ENCODE measurements at regions not wholly inside any gene's neighbourhood (a gene's known extent, or its start where the extent isn't known, plus 50 kb on each side); places are given as distances from the start of the nearest gene placed in this dataset.

DNA sequence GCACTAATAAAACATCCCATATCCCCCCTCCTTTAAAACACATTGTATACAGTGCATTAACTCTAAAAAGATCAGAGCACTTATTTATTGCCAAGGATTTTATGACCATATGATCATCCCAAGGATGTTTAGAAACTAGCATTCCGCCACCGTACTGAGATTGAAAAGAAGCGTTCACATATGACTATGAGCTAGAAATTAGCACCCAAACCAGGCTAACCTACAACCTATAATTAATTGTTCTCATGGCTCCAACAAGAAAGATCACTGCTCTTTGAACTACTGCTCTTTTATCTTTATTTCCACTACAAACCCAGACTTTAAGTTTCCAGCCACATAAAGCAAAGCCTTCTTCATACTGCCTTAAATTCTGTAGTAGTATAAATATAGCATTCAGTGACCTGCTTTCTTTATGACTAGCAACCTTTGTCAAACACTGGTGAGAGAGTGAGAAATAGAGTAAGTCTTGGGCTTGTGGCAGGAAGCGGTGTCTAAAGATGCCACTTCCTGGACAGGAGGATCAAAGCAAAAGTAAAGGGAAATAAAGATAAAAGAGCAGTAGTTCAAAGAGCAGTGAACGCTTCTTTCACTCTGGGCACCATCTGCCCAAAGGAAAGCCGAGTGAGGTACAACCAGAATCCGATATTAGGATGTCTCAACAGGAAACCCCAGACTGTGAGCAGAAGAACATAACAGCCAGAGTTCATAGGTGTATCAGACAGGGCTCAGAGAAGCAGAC lies 151.1 kb upstream of the ERCC6L2 start:
- Histone ChIP-seq H3K4me2 (ENCODE audit: low read depth, low read length, poor library complexity, severe bottlenecking) (peak overlapping the region; percentile 53), H3K79me2 (ENCODE audit: insufficient read depth, low read length) (no peaks in the 10 kb centered on the region), H3K9ac (ENCODE audit: low read depth, low read length, poor library complexity, severe bottlenecking) (no peak overlapping the region), H4K20me1 (ENCODE audit: insufficient read depth, low read length, poor library complexity, severe bottlenecking) (no peaks in the 10 kb centered on the region), H3K27me3 (ENCODE audit: insufficient read depth, low read length, poor library complexity, severe bottlenecking) (no peaks in the 10 kb centered on the region), H3K9me2 (replicated peaks; ENCODE audit: low read depth, low read length) (no peaks in the 10 kb centered on the region), H3K9me3 (ENCODE audit: insufficient read depth, low read depth, low read length) (no peaks in the 10 kb centered on the region), H3K36me3 (ENCODE audit: insufficient read depth, low read length) (no peaks in the 10 kb centered on the region), H3K4me1 (ENCODE audit: insufficient read depth, low read length, poor library complexity, severe bottlenecking) (peaks cover 38% of the 10 kb centered on the region), H2AFZ (ENCODE audit: low read length) (no peak overlapping the region), H3K4me3 (ENCODE audit: low read length, poor library complexity, severe bottlenecking) (peak overlapping the region; percentile 12), H3F3A (ENCODE audit: low read depth) (peaks cover 16% of the 10 kb centered on the region)
- TF ChIP-seq EZH2phosphoT487 (IDR thresholded peaks at IDR 0.05; ENCODE audit: borderline replicate concordance) = 0 out of 2 replicates have a peak, but pooled peaks have one; percentile 48
- TF ChIP-seq, protein P1, sequence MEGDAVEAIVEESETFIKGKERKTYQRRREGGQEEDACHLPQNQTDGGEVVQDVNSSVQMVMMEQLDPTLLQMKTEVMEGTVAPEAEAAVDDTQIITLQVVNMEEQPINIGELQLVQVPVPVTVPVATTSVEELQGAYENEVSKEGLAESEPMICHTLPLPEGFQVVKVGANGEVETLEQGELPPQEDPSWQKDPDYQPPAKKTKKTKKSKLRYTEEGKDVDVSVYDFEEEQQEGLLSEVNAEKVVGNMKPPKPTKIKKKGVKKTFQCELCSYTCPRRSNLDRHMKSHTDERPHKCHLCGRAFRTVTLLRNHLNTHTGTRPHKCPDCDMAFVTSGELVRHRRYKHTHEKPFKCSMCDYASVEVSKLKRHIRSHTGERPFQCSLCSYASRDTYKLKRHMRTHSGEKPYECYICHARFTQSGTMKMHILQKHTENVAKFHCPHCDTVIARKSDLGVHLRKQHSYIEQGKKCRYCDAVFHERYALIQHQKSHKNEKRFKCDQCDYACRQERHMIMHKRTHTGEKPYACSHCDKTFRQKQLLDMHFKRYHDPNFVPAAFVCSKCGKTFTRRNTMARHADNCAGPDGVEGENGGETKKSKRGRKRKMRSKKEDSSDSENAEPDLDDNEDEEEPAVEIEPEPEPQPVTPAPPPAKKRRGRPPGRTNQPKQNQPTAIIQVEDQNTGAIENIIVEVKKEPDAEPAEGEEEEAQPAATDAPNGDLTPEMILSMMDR (conservative IDR thresholded peaks at IDR 0.05; ENCODE audit: low read length) = no peak

DNA sequence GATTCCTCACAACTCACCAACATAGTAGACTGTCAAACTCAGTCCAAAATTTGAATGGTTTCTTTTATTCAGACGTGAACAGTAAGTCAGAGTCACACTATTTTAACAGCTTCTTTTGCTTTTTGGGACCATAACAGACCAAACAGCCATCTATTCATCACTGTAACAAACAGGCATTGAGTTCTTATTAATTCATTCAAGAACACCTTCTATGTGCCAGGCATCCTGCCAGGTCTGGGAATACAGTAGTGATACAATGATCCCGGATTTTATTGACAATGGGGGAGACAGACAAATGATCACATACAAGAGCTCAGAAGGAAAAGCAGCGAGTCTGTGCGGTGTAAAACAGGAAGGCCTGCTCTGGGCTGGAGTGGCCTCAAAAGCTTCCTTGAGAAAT lies 153.3 kb upstream of the ERCC6L2 start:
- no peaks in the 10 kb centered on the region for H3K27me3 ChIP-seq (ENCODE audit: insufficient read depth, low read length, poor library complexity, severe bottlenecking)
- no peaks in the 10 kb centered on the region for H4K20me1 ChIP-seq (ENCODE audit: insufficient read depth, low read length, poor library complexity, severe bottlenecking)
- H3K9ac ChIP-seq (ENCODE audit: low read depth, low read length, poor library complexity, severe bottlenecking) = no peak overlapping the region
- no peak for TF ChIP-seq EZH2phosphoT487 (IDR thresholded peaks at IDR 0.05; ENCODE audit: borderline replicate concordance)
- TF ChIP-seq, protein P1 (conservative IDR thresholded peaks at IDR 0.05; ENCODE audit: low read length) = no peak
- no peaks in the 10 kb centered on the region for H3K79me2 ChIP-seq (ENCODE audit: insufficient read depth, low read length)
- no peak overlapping the region for H3K4me3 ChIP-seq (ENCODE audit: low read length, poor library complexity, severe bottlenecking)
- no peaks in the 10 kb centered on the region for H3K36me3 ChIP-seq (ENCODE audit: insufficient read depth, low read length)
- no peak overlapping the region for H2AFZ ChIP-seq (ENCODE audit: low read length)
- peaks cover 38% of the 10 kb centered on the region for H3K4me1 ChIP-seq (ENCODE audit: insufficient read depth, low read length, poor library complexity, severe bottlenecking)
- no peaks in the 10 kb centered on the region for H3K9me2 ChIP-seq (replicated peaks; ENCODE audit: low read depth, low read length)
- H3F3A ChIP-seq (ENCODE audit: low read depth) = peaks cover 16% of the 10 kb centered on the region
- no peak overlapping the region for H3K4me2 ChIP-seq (ENCODE audit: low read depth, low read length, poor library complexity, severe bottlenecking)
- H3K9me3 ChIP-seq (ENCODE audit: insufficient read depth, low read depth, low read length) = no peaks in the 10 kb centered on the region

DNA sequence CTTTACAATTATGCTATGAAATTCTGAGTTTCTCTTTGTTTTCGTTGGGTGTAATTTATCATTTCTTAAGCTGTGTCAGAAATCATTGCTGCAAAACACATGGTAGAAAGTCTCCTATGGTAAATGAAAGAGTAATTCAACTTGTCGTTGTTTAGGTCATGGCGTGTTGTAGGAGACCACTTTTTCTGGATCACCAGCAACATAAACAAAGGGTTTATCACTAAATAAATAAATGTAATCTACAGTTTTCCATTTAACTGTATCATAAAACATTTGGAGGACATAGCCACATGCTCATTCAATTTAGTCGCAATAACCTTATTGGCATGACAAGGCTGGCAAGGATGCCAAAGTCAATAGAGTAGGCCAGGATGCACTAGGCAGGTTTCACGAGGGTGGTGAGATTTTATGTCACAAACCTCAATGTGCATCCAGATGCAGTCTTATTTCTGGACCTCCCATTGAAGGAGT lies 154.4 kb upstream of the ERCC6L2 start:
- Histone ChIP-seq H3K4me2 (ENCODE audit: low read depth, low read length, poor library complexity, severe bottlenecking) (no peak overlapping the region), H3K27me3 (ENCODE audit: insufficient read depth, low read length, poor library complexity, severe bottlenecking) (no peaks in the 10 kb centered on the region), H3K9ac (ENCODE audit: low read depth, low read length, poor library complexity, severe bottlenecking) (no peak overlapping the region), H3F3A (ENCODE audit: low read depth) (peaks cover 16% of the 10 kb centered on the region), H3K9me2 (replicated peaks; ENCODE audit: low read depth, low read length) (no peaks in the 10 kb centered on the region), H3K79me2 (ENCODE audit: insufficient read depth, low read length) (no peaks in the 10 kb centered on the region), H4K20me1 (ENCODE audit: insufficient read depth, low read length, poor library complexity, severe bottlenecking) (no peaks in the 10 kb centered on the region), H3K9me3 (ENCODE audit: insufficient read depth, low read depth, low read length) (no peaks in the 10 kb centered on the region), H2AFZ (ENCODE audit: low read length) (no peak overlapping the region), H3K4me1 (ENCODE audit: insufficient read depth, low read length, poor library complexity, severe bottlenecking) (peaks cover 31% of the 10 kb centered on the region), H3K4me3 (ENCODE audit: low read length, poor library complexity, severe bottlenecking) (no peak overlapping the region), H3K36me3 (ENCODE audit: insufficient read depth, low read length) (no peaks in the 10 kb centered on the region)
- TF ChIP-seq, protein P1 (conservative IDR thresholded peaks at IDR 0.05; ENCODE audit: low read length) = no peak
